NCI-H146 treated with DMSO at 0.1 percent for 48 hours (cell line): ENCODE measurements at regions not wholly inside any gene's neighbourhood (a gene's known extent, or its start where the extent isn't known, plus 50 kb on each side); places are given as distances from the start of the nearest gene placed in this dataset.
"Not testable (repeated sequence)": the region's sequence is repeated elsewhere in the genome, so short reads cannot be mapped to it uniquely, and the experiment has no call there.

Experiments
- DNase-seq: peaks from one replicate; lab custom pipeline; 2025; ENCODE audit not compliant: unreplicated experiment; lab: John Stamatoyannopoulos, UW

DNA sequence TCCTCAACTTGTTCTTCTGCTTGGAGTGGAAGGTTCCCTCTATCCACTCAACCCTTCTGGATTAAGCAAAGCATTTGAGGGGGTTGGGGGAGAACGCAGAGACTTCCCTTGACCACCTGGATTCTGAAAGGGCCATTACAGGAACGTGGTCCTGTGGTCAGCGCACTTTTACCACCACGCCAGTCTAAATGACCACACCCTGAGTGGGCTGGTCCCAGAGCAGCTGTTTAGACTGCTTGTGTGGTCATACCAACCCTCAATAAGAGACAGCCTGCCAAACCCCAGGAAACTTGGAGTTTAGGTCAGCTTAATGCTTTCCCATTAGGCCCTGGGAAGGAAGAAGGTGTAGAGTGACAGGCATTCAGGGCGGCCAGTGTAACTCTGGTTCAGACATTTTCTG, 165.5 kb upstream of the ATP2B1 start:
- DNase-seq: no peak

DNA sequence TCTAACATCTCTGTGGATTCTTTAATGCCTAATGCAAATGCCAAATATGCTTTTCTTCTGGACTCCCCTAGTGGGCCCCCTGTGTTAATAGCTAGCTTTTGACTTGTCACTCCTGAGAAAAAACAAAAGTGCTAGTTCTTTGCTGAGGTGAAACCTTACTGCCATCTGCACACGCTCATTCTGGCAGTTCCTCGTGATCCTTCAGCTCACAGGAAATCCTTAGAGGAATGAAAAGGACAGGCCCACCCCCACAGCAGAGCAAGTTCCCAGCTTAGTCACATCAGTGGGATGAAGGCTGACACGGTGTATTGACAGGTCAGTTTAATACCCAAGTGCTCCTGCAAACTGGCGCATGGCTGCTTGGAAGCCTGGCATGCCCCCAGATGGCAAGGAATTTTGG, 165.1 kb upstream of the ATP2B1 start:
- DNase-seq: no peak

DNA sequence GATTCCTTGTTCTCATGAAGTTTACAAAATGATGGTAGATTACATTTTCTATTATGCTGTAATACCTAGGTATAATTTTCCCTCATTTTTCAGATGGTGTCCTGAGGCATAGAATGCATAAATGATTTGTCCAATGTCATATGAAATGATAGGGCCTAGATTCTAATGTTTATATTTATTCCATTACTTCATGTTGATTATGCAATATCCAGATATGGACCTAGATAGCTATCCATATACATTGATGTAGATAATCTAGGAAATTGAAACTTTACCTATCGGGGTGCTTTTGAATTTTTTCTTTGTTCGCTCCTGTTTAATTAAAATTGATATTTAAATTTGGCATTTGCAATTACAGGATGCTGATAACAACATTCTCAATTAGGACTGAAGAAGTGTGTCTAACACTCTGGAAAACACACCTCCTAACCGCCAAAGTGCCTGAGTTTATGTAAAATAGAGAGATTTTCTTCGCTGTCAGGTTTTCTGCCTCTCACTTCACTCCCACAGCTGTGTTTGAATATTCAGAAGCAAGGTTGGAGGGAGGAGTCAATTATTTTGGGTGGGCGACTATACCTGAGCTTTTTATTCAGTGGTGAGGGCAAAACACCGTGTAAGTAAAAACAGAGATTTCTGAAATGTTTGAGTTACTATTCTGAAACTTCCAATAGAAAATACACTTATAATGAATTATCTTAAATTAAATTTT, 164.4 kb upstream of the ATP2B1 start:
- no peak for DNase-seq

DNA sequence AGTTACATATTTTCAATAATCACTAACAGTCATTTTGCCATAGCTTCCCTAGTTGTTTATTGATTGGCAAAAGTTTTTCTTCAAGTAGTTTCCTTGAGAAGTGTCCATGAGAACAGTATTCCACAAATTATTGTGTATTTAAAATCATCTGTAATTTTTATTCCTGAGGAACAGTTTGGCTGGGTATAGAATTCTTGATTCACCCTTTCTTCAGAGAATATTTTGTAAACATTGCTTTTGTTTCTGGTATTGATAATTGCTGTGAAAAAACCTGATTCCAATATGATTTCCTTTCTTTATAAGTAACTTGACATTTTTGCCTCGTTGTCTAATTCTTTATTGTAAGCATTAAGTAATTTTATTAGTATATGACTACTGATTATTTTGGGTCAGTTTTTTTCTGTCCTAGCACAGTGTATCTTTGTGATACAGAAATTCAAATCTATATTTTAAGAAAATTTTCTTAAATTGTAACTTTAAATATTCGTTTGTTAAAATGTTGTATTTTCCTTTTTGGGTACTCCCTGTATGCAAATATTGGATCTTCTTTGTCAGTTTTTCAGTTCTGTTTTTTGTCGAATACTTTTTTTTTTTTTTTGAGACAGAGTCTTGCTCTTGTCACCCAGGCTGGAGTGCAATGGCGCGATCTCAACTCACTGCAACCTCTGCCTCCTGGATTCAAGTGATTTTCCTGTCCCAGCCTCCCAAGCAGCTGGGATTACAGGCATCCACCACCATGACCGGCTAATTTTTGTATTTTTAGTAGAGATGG, 162.0 kb upstream of the ATP2B1 start:
- DNase-seq: no peak

DNA sequence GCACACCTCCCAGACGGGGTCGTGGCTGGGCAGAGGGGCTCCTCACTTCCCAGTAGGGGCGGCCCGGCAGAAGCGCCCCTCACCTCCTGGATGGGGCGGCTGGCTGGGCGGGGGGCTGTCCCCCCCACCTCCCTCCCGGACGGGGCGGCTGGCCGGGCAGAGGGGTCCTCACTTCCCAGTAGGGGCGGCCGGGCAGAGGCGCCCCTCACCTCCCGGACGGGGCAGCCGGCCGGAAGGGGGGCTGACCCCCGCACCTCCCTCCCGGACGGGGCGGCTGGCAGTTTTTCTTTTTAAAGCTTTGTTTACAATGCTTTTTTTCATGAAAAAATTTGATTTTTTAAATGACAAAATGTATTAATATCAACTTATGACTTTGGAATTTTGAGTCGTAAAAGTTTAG, 159.0 kb upstream of the ATP2B1 start:
- DNase-seq: not testable (repeated sequence)

DNA sequence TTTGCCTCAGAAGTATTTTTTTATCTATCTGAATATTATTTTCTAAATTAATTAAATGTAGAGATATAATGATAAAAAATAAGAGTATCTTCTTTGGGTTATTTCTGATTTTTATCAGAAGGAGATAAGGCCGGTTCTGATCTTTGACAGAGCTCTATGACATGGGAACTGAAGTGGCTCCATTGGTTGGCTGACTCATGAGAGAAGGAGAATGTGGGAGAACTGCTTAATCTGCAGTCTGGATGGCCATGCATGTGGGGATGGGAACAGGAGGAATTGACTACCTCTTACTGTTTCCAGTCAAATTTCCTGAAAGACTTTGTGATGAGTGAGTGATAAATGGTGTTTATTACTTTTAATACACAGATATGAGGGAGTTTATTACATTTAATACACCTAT, 155.8 kb upstream of the ATP2B1 start:
- no peak for DNase-seq

DNA sequence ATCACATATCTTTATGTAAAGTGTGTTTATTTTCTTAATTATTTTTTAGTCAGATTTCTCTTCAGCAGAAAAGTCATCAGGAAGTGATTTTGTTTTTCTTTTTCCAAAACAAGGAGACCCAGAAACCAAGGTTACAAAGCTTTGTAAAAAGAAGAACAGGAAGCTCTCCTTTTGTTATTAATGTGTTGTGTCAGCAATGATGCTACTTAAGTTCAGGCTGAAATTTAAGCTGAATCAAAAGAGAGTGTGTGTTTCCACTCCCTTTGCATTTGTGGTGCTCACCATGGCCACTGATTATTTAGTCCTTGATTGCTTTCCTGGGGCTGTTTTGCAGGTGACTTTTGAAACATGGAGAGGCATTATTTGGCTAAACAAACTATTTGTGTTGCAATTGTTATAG, 155.3 kb upstream of the ATP2B1 start:
- DNase-seq: no peak

DNA sequence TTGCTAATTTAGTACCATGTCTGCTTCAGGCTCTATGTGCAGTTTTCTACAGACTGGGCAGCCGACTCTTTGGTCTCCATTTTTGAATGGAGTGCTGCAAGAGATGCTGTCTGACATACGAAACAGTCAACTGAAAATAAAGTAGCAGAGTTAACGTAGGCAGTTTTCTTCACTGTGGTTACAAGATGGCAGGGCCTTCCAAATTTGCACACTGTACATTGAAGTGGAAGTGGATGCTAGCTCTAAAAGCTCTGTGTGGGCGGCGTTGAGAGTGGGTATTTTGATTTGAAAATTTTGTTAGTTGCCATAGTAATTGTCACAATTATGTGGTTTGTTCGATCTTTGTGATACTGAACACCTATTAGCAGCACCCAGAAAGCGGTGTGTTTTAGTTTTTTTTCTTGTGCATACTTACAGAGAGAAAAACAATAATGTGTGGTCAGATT, 154.9 kb upstream of the ATP2B1 start:
- DNase-seq: no peak

DNA sequence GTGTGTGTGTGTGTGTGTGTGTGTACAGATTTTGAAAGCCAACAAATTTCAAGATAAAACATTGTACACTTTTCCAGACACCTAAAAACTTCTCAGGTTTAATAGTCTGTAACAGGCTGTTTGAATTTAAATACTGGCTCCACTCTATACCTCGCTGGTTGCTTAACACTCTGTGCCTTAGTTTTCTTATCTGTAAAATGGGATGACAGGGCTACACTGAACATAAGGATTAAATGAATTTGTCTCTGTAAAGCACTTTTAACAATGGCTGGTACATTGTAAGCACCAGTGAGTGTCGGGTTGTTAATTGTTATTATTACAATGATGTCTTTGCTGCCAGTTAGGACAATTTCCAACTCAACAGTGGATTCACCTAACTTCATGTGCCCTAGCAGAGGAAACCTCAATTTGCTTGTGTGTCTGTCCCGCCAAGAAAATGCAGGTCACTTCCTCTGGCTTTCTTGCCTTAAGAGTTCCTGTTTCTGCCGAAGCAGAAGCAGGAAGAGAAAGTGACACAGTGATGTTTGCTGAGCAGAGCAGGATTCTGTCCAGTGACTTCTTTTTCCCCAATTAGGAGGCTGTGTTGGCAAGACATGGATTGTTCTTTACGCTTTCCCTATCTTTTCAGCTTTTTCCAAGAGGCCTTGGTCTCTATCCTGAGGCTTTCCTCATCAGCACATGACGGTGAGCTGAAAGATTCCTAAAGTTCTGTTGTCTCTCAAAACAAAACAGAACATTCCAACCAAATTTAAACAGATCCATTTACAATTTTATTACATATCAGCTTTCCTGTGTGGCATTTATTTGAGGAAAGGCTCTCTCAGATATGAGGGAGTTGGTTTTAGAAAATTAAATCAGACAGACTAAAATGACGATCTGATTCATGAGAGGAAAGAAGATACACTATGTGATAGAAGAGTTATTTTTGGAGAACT, 154.1 kb upstream of the ATP2B1 start:
- no peak for DNase-seq

DNA sequence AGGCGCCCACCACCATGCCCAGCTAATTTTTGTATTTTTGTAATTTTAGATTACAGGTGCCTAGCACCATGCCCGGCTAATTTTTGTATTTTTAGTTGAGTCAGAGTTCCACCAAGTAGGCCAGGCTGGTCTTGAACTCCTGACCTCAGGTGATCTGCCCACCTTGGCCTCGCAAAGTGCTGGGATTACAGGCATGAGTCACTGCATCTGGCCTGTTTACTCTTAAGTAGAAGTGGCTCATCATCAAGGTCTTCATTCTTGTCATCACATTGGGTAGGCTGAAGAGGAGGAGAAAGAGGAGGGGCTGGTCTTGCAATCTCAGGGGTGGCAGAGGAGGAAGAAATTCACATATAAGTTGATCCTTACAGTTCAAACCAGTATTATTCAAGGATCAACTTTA, 152.4 kb upstream of the ATP2B1 start:
- DNase-seq: no peak

DNA sequence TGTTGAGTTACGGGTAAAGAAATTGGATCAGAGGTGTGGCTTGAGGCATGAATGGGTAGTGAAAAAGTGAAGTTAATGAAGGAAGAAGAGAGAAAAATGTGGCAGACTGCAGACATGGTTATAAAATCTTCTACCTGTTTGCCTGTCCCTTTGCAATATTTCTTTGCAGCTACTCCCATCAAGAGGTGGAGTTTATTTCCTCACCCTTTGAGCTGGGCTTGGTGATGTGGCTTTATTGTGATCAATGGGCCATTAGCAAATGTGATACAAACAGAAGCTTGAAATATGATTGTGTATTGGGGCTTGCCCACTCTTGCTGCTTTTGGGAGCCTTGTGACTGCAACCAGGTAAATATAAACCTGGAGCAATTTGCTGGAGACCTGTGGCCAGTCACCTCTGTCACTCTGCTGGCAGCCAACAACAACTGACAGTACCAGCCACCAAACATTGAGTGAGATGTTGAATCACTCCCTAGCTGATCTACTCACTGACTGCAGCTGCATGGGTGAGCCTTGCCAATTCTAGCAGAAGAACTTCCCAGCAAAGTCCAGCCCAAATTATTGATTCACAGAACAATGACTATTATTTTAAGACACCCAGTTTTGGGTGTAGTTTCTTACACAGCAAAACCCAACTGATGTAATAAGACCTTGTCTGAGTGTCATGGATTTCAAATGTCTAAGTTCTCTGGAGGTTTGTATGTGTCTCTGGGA, 151.0 kb upstream of the ATP2B1 start:
- DNase-seq: no peak

DNA sequence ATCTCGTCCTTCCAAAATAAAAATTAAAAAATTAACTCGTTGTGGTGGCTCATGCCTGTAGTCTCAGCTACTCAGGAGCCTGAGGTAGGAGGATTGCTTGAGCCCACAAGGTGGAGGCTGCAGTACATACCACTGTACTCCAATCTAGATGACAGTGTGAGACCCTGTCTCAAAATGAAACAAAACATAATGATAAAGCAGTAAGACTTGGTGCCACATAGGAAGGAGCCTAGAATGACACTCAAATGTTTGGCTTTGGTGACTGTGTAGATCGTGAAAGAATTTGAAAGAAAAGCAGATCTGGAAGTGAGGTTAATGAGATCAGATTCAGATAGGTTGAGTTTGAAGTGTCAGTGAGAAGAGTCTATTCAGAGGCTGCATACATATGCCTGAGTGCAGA, 150.1 kb upstream of the ATP2B1 start:
- DNase-seq: no peak

DNA sequence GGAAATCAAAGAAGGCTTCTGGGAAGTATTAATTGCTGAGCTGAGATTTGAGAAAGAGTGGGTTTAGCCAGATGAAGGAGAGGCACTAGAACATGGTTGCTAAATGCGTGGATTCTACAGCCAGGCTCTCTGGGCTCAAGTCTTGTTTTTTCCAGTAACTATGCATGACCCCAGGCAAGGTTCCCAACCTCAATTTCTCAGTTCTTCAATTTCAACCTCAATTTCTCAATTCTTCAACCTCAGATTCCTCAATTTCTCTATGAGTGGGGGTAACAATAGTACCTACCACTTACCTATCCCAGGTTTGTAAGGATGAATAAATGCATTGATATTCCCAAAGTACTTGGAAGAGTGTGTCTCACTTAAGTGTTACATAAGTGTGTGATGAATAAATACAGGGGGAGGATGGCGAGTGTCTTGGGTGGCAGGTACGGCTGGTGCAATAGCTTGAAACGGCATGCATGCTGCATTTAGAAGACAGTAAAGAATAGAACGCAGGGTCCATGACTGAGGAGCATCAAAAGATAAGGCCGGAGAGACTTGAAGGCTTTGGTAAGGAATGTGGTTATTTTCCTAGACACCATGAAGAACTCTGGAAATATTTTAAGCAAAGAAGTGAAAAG, 149.1 kb upstream of the ATP2B1 start:
- DNase-seq: no peak

DNA sequence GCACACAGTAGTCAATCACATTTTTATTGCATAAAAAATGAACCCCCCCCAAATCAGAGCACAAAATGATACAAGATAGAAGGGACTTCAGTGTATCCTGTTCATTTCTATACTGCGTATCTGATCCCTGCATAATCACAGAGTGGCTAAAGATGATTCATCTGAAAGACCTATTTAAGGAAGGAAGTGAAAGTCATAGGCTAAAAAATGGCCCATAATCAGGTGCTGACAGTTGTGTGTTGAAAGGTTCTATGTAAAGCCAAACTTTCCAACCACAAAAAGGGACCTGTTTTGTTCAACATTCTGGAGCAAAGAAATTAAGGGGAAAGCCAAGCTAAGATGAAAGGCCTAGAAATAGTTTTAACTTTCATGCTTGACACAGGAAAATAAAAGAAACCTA, 147.8 kb upstream of the ATP2B1 start:
- no peak for DNase-seq

DNA sequence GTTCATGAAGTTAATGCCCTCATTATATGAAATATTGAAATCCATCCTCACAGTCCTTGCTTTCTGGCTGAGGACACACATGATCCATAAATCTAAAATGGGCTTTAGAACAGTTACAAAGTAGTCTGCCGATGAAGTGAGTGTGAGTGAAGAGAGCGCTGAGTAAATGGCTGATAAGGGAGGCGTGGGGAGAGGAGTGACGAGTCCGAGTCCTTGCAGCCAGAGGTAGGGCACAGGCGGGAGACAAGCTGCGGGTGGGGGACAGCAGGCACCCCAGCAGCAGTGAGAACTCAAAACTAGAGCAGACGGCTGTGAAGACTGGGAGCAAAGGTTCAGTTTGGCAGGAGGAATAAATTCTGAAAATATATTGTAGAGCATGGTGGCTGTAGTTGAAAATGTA, 140.1 kb upstream of the ATP2B1 start:
- DNase-seq: no peak

DNA sequence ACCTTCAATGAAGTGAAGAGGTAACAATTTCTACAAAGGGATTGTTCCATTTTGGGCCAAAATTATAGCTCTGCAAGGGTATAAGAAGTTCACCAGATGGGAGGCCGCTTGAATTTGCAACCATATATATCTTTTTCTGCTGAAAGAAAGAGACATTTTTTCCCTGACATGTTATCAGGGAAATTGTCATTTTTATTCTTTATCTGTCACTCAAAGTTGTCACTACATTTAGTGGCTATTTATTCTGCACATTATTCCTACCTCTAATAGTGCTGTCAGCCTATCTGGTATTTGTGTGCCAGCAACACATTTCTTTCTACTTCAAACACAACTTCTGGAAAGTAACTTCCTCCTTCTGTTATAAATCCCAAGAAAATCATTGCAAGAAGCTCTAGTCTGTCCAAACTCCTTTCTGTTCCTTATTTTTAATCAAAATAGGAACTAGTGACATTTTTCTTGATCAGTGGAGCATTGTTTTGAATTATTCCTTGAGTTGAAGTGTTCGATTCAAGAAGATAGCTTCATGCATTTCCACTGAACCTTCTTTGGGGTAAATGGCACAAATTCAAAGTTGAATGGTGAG, 137.9 kb upstream of the ATP2B1 start:
- no peak for DNase-seq

DNA sequence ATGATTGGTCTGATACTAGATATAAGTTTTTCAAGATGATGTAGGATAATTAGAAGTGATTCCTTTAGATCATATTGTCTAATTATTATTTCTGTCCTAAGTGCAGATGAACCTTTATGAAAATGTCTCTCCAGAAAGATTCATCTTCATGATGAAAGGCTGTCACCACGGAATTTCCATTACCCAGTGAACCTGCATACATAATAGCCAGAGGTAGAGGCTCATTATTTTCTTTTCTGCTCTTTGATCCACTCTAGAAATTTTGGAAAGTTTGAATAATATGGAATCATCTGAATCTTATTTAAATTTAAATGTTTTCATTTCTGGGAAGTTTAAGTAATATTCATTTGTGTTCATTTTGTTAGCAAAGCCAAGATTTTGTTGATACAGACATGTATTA, 137.1 kb upstream of the ATP2B1 start:
- no peak for DNase-seq

DNA sequence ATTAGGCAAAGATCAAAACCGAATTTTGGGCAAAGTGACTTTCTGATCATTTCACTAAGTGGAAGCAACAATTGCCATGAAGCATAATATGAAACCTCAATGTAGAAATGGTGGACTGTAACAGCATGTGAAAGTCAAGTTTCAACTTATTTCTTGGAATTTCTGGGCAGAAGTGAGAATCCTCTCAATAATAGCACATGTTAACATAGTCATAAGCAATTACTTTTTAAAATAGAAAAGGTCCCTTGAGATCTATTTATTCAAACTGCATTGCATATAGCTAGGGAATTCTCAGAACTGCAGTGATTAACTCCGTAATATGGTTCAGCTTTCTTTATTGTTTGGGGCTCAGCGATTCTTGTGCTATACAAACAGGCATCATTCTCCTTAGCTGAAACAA, 136.7 kb upstream of the ATP2B1 start:
- DNase-seq: no peak

DNA sequence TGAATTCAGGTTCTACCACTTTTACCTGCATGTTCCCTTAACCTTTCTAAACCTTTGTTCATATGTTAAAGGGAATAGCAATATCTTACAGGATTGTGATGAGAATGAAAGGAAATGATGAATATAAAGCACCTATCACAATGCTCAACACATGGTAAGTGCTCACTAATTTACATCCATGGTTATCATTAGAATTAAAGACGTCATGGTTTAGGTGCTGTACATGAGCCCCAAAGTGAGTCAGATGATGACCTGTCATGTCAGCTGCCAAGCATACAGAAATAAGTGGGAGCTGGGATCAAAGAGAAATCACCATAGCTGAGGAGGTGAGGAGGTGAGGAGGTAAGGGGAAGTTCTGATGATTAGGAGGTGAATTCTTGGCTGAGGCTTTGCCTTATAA, 135.9 kb upstream of the ATP2B1 start:
- DNase-seq: no peak
